HEK293 (cell line): ENCODE measurements at regions not wholly inside any gene's neighbourhood (a gene's known extent, or its start where the extent isn't known, plus 50 kb on each side); places are given as distances from the start of the nearest gene placed in this dataset.

Experiments used
- CTCF ChIA-PET: fragments of 350-600 bp; formaldehyde crosslinking; extraction: SDS; loops from one replicate; lab custom pipeline; 2021; ENCODE audit warnings: antibody characterized with exemption; lab: Yijun Ruan, JAX
- POLR2A ChIA-PET: fragments of 300-600 bp; formaldehyde crosslinking; extraction: SDS; loops from one replicate; lab custom pipeline; 2020; ENCODE audit warnings: antibody characterized with exemption, inconsistent platforms; lab: Yijun Ruan, JAX
- H3K27ac ChIP-seq: fragments of 200-500 bp; sonication (Bioruptor generic); 2 replicates; pipeline ENCODE4 v1.5.1; 2014; ENCODE audit warnings: low read depth, low read length, control low read depth, inconsistent platforms; ENCODE audit errors: extremely low read depth
- H3K36me3 ChIP-seq, 2 experiments: fragments of 200-500 bp in 1 of 2; sonication (Bioruptor generic) in 1 of 2; 1 replicate in 1 of 2; 2 replicates in 1 of 2; pipeline ENCODE4 v1.5.1; 2014 to 2017; ENCODE audit warnings: inconsistent platforms in 2 of 2, low read length in 2 of 2; ENCODE audit not compliant: control insufficient read depth in 2 of 2, insufficient read depth in 1 of 2
- H3K4me1 ChIP-seq: fragments of 200-500 bp; sonication (Bioruptor generic); 2 replicates; pipeline ENCODE4 v1.5.1; 2014; ENCODE audit warnings: mild to moderate bottlenecking, low read length, inconsistent platforms; ENCODE audit not compliant: control insufficient read depth, insufficient read depth
- H3K4me3 ChIP-seq: 2 replicates; pipeline ENCODE4 v1.5.1; 2011; ENCODE audit warnings: low read depth, mild to moderate bottlenecking, control low read depth, low read length, moderate library complexity
- H3K9me3 ChIP-seq: fragments of 200-500 bp; sonication (Bioruptor generic); 2 replicates; pipeline ENCODE4 v1.5.1; 2014; ENCODE audit warnings: low read depth, low read length, inconsistent platforms; ENCODE audit not compliant: control insufficient read depth, insufficient read depth
- FEZF1 ChIP-seq: fragments of 450-650 bp; formaldehyde crosslinking; IDR thresholded peaks from 2 replicates; pipeline ENCODE4 v1.5.1; 2016; ENCODE audit warnings: missing biosample characterization, missing genetic modification characterization
- GLI4 ChIP-seq: fragments of 450-650 bp; formaldehyde crosslinking; IDR thresholded peaks from 2 replicates; pipeline ENCODE4 v1.5.1; 2016; ENCODE audit warnings: missing biosample characterization, missing genetic modification characterization
- YY1 ChIP-seq: fragments of 450-650 bp; formaldehyde crosslinking; IDR thresholded peaks from 2 replicates; pipeline ENCODE4 v1.5.1; 2018; ENCODE audit warnings: missing biosample characterization, missing genetic modification characterization
- ZBTB1 ChIP-seq: fragments of 450-650 bp; formaldehyde crosslinking; IDR thresholded peaks from 2 replicates; pipeline ENCODE4 v1.5.1; 2016; ENCODE audit warnings: missing biosample characterization, missing genetic modification characterization
- ZNF112 ChIP-seq: fragments of 450-650 bp; formaldehyde crosslinking; IDR thresholded peaks from 2 replicates; pipeline ENCODE4 v1.5.0; 2017; ENCODE audit warnings: missing biosample characterization, missing genetic modification characterization
- ZNF175 ChIP-seq: fragments of 450-650 bp; formaldehyde crosslinking; IDR thresholded peaks from 2 replicates; pipeline ENCODE4 v1.5.1; 2016; ENCODE audit warnings: missing biosample characterization, missing genetic modification characterization
- ZNF266 ChIP-seq: fragments of 450-650 bp; formaldehyde crosslinking; IDR thresholded peaks from 2 replicates; pipeline ENCODE4 v1.5.1; 2016; ENCODE audit warnings: missing biosample characterization, missing genetic modification characterization, low read depth
- ZNF341 ChIP-seq: fragments of 450-650 bp; formaldehyde crosslinking; IDR thresholded peaks from 2 replicates; pipeline ENCODE4; 2016; ENCODE audit warnings: low read depth, missing biosample characterization, missing genetic modification characterization
- ZNF37A ChIP-seq: fragments of 450-650 bp; IDR thresholded peaks from 2 replicates; pipeline ENCODE4 v1.5.1; 2018; ENCODE audit warnings: missing biosample characterization, missing genetic modification characterization
- ZNF449 ChIP-seq: fragments of 450-650 bp; formaldehyde crosslinking; IDR thresholded peaks from 2 replicates; pipeline ENCODE4 v1.5.1; 2017; ENCODE audit warnings: missing biosample characterization, mild to moderate bottlenecking, missing genetic modification characterization, moderate library complexity
- ZNF529 ChIP-seq: fragments of 450-650 bp; formaldehyde crosslinking; IDR thresholded peaks from 2 replicates; pipeline ENCODE4 v1.5.1; 2017; ENCODE audit warnings: missing genetic modification characterization, missing biosample characterization; ENCODE audit not compliant: insufficient replicate concordance
- ZNF561 ChIP-seq: fragments of 450-650 bp; IDR thresholded peaks from 2 replicates; pipeline ENCODE4 v1.5.1; 2018; ENCODE audit warnings: missing biosample characterization, missing genetic modification characterization, borderline replicate concordance
- ZNF654 ChIP-seq: fragments of 450-650 bp; formaldehyde crosslinking; IDR thresholded peaks from 2 replicates; pipeline ENCODE4 v1.5.1; 2016; ENCODE audit warnings: low read depth, missing biosample characterization, missing genetic modification characterization
- ZNF791 ChIP-seq: fragments of 450-650 bp; formaldehyde crosslinking; IDR thresholded peaks from 2 replicates; pipeline ENCODE4 v1.5.1; 2016; ENCODE audit warnings: missing biosample characterization, missing genetic modification characterization
- TF ChIP-seq, protein P1 (sequence below): fragments of 450-650 bp; formaldehyde crosslinking; IDR thresholded peaks from 2 replicates; pipeline ENCODE4 v1.5.1; 2016; ENCODE audit warnings: missing biosample characterization, missing genetic modification characterization
- TF ChIP-seq, protein P2 (sequence below): sonication (generic); formaldehyde crosslinking; IDR thresholded peaks from 2 replicates; pipeline ENCODE4 v1.8.1; 2022; ENCODE audit warnings: mild to moderate bottlenecking, moderate library complexity, missing genetic modification reagents
- TF ChIP-seq, protein P3 (sequence below): IDR thresholded peaks from 2 replicates; pipeline ENCODE4 v1.6.1; 2011; ENCODE audit warnings: mild to moderate bottlenecking, low read depth, low read length, borderline replicate concordance
- TF ChIP-seq, protein P4 (sequence below): fragments of 450-650 bp; formaldehyde crosslinking; conservative IDR thresholded peaks from 2 replicates; pipeline ENCODE4 v1.5.1; 2016; ENCODE audit warnings: low read depth, missing biosample characterization, missing genetic modification characterization
- TF ChIP-seq, protein P5 (sequence below): fragments of 450-650 bp; formaldehyde crosslinking; IDR thresholded peaks from 2 replicates; pipeline ENCODE4 v1.5.1; 2016; ENCODE audit warnings: missing biosample characterization, missing genetic modification characterization

DNA sequence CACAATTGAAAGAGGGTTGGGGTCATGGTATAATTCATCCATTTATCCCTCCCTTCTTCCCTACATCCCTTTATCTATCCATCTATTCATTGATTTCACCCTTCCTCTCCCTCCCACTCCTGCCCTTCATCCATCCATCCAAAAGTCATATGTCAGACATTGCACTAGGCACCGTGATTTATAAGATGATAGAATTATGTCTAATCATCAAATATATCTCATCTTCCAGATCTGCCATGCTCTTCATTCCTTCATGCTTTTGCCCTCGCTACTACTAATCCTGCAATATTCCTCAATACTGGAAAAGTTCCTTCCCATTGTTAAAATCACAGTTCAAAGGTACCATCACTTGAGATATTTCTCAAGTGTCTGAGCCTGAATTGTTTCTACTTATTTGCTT is 335.2 kb upstream of the CDH11 start (continued):
- no peak for TF ChIP-seq GLI4 (tag by site-specific recombination)

GRCh38 chr16:65455761-65456160 is 333.9 kb upstream of the CDH11 start:
- ChIA-PET CTCF (no interaction called here), POLR2A (no interaction called here)
- H3K4me1 ChIP-seq, result no peaks in the 10 kb centered on the region
- H3K4me3 ChIP-seq, result no peak overlapping the region
- H3K36me3 ChIP-seq, result no peaks in the 10 kb centered on the region
- no peak overlapping the region for H3K27ac ChIP-seq
- H3K9me3 ChIP-seq, result no peaks in the 10 kb centered on the region
- TF ChIP-seq ZNF175 (tag by site-specific recombination) (no peak), ZNF449 (tag by site-specific recombination) (no peak), ZNF791 (tag by site-specific recombination) (no peak), ZNF112 (tag by site-specific recombination) (no peak), ZNF37A (tag by site-specific recombination) (no peak), ZNF654 (tag by site-specific recombination) (no peak), ZNF266 (tag by site-specific recombination) (no peak), ZNF561 (tag by site-specific recombination) (no peak), FEZF1 (tag by site-specific recombination) (no peak), ZBTB1 (tag by site-specific recombination) (no peak), ZNF341 (tag by site-specific recombination) (no peak), ZNF529 (tag by site-specific recombination) (no peak), YY1 (tag by site-specific recombination) (no peak)
- TF ChIP-seq, protein P1, sequence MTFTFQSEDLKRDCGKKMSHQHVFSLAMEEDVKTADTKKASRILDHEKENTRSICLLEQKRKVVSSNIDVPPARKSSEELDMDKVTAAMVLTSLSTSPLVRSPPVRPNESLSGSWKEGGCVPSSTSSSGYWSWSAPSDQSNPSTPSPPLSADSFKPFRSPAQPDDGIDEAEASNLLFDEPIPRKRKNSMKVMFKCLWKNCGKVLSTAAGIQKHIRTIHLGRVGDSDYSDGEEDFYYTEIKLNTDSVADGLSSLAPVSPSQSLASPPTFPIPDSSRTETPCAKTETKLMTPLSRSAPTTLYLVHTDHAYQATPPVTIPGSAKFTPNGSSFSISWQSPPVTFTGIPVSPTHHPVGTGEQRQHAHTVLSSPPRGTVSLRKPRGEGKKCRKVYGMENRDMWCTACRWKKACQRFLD (tag by site-specific recombination), result no peak
- TF ChIP-seq, protein P2, sequence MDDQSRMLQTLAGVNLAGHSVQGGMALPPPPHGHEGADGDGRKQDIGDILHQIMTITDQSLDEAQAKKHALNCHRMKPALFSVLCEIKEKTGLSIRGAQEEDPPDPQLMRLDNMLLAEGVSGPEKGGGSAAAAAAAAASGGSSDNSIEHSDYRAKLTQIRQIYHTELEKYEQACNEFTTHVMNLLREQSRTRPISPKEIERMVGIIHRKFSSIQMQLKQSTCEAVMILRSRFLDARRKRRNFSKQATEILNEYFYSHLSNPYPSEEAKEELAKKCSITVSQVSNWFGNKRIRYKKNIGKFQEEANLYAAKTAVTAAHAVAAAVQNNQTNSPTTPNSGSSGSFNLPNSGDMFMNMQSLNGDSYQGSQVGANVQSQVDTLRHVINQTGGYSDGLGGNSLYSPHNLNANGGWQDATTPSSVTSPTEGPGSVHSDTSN, result no peak
- TF ChIP-seq, protein P3, sequence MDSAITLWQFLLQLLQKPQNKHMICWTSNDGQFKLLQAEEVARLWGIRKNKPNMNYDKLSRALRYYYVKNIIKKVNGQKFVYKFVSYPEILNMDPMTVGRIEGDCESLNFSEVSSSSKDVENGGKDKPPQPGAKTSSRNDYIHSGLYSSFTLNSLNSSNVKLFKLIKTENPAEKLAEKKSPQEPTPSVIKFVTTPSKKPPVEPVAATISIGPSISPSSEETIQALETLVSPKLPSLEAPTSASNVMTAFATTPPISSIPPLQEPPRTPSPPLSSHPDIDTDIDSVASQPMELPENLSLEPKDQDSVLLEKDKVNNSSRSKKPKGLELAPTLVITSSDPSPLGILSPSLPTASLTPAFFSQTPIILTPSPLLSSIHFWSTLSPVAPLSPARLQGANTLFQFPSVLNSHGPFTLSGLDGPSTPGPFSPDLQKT, result no peak
- TF ChIP-seq, protein P4, sequence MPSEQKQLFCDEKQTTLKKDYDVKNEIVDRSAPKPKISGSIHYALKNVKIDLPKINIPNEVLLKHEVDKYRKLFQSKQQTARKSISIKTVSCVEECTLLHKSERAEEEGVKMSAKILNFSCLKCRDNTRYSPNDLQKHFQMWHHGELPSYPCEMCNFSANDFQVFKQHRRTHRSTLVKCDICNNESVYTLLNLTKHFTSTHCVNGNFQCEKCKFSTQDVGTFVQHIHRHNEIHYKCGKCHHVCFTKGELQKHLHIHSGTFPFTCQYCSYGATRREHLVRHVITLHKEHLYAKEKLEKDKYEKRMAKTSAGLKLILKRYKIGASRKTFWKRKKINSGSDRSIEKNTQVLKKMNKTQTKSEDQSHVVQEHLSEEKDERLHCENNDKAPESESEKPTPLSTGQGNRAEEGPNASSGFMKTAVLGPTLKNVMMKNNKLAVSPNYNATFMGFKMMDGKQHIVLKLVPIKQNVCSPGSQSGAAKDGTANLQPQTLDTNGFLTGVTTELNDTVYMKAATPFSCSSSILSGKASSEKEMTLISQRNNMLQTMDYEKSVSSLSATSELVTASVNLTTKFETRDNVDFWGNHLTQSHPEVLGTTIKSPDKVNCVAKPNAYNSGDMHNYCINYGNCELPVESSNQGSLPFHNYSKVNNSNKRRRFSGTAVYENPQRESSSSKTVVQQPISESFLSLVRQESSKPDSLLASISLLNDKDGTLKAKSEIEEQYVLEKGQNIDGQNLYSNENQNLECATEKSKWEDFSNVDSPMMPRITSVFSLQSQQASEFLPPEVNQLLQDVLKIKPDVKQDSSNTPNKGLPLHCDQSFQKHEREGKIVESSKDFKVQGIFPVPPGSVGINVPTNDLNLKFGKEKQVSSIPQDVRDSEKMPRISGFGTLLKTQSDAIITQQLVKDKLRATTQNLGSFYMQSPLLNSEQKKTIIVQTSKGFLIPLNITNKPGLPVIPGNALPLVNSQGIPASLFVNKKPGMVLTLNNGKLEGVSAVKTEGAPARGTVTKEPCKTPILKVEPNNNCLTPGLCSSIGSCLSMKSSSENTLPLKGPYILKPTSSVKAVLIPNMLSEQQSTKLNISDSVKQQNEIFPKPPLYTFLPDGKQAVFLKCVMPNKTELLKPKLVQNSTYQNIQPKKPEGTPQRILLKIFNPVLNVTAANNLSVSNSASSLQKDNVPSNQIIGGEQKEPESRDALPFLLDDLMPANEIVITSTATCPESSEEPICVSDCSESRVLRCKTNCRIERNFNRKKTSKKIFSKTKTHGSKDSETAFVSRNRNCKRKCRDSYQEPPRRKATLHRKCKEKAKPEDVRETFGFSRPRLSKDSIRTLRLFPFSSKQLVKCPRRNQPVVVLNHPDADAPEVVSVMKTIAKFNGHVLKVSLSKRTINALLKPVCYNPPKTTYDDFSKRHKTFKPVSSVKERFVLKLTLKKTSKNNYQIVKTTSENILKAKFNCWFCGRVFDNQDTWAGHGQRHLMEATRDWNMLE (tag by site-specific recombination), result no peak
- TF ChIP-seq, protein P5, sequence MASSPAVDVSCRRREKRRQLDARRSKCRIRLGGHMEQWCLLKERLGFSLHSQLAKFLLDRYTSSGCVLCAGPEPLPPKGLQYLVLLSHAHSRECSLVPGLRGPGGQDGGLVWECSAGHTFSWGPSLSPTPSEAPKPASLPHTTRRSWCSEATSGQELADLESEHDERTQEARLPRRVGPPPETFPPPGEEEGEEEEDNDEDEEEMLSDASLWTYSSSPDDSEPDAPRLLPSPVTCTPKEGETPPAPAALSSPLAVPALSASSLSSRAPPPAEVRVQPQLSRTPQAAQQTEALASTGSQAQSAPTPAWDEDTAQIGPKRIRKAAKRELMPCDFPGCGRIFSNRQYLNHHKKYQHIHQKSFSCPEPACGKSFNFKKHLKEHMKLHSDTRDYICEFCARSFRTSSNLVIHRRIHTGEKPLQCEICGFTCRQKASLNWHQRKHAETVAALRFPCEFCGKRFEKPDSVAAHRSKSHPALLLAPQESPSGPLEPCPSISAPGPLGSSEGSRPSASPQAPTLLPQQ (tag by site-specific recombination), result no peak
